T-helper 1 cell (primary cell): ENCODE measurements at regions not wholly inside any gene's neighbourhood (a gene's known extent, or its start where the extent isn't known, plus 50 kb on each side); places are given as distances from the start of the nearest gene placed in this dataset.

ENCODE experiments used
- DNase-seq, 5 donors: peaks; one replicate each; pipeline ENCODE4 v3.0.0-alpha.2; 2012 to 2020

- DNase-seq, result no peak
Observed at GRCh38 chr10:44689368-44689767, 221.8 kb upstream of the TMEM72 start.

- no peak for DNase-seq
Observed at GRCh38 chr10:44696496-44696895, 214.6 kb upstream of the TMEM72 start.

- no peak for DNase-seq
Observed at GRCh38 chr10:44697116-44697515, 214.0 kb upstream of the TMEM72 start.

- DNase-seq, result no peak
Observed at GRCh38 chr10:44702531-44702930, 208.6 kb upstream of the TMEM72 start.

GRCh38 chr10:44703241-44704155 is 207.6 kb upstream of the TMEM72 start:
- no peak for DNase-seq

- no peak for DNase-seq
Observed at GRCh38 chr10:44704616-44705015, 206.5 kb upstream of the TMEM72 start.

GRCh38 chr10:44706745-44707144 is 204.4 kb upstream of the TMEM72 start:
- DNase-seq, result no peak

- no peak for DNase-seq
Observed at GRCh38 chr10:44713307-44713706, 197.8 kb upstream of the TMEM72 start.

- DNase-seq, result no peak
Observed at GRCh38 chr10:44714451-44714850, 196.7 kb upstream of the TMEM72 start.

GRCh38 chr10:44715136-44715535 is 196.0 kb upstream of the TMEM72 start:
- no peak for DNase-seq

- DNase-seq, result no peak
Observed at GRCh38 chr10:44716470-44717015, 194.6 kb upstream of the TMEM72 start.

GRCh38 chr10:44723082-44723481 is 188.1 kb upstream of the TMEM72 start:
- no peak for DNase-seq

- DNase-seq, result no peak
Observed at GRCh38 chr10:44723619-44724325, 187.4 kb upstream of the TMEM72 start.

GRCh38 chr10:44724415-44725174 is 186.5 kb upstream of the TMEM72 start:
- DNase-seq, result peak in 1 of 5 donors; percentile 24

- DNase-seq, result no peak
Observed at GRCh38 chr10:44725404-44725803, 185.7 kb upstream of the TMEM72 start.

- DNase-seq, result no peak
Observed at GRCh38 chr10:44731283-44731682, 179.9 kb upstream of the TMEM72 start.

GRCh38 chr10:44733501-44734488 is 177.3 kb upstream of the TMEM72 start:
- no peak for DNase-seq

GRCh38 chr10:44742248-44742647 is 168.9 kb upstream of the TMEM72 start:
- no peak for DNase-seq

- DNase-seq, result no peak
Observed at GRCh38 chr10:44743535-44743934, 167.6 kb upstream of the TMEM72 start.

GRCh38 chr10:44745920-44746319 is 165.2 kb upstream of the TMEM72 start:
- DNase-seq, result no peak

- no peak for DNase-seq
Observed at GRCh38 chr10:44747593-44748172, 163.5 kb upstream of the TMEM72 start.
